ENCODE measurements at regions not wholly inside any gene's neighbourhood (a gene's known extent, or its start where the extent isn't known, plus 50 kb on each side); places are given as distances from the start of the nearest gene placed in this dataset.

GRCh38 chr2:82665691-82666090 is 1793.4 kb downstream of the SUCLG1 start:
- TF ChIP-seq EZH2 (IDR thresholded peaks at IDR 0.05): no peak
- TF ChIP-seq POLR2AphosphoS5 (IDR thresholded peaks at IDR 0.05; ENCODE audit: borderline replicate concordance, low read depth, low read length): no peak
- TF ChIP-seq FOXP2 (optimal IDR thresholded peaks at IDR 0.05; ENCODE audit: control extremely low read depth, extremely low read length, insufficient read depth): no peak

All from SK-N-MC (cell line).